Gastroesophageal sphincter (tissue), 3 donors: ENCODE measurements at regions not wholly inside any gene's neighbourhood (a gene's known extent, or its start where the extent isn't known, plus 50 kb on each side); places are given as distances from the start of the nearest gene placed in this dataset.

Experiments
- EP300 ChIP-seq: sonication (generic); formaldehyde crosslinking; IDR thresholded peaks from one replicate; pipeline ENCODE4 v1.6.1; 2017; ENCODE audit warnings: antibody characterized with exemption, mild to moderate bottlenecking
- POLR2A ChIP-seq, 2 donors: fragments of 450-650 bp; IDR thresholded peaks; one replicate each; pipeline ENCODE4 v1.6.1; 2017; ENCODE audit warnings: antibody characterized with exemption in 2 of 2, mild to moderate bottlenecking in 2 of 2, moderate library complexity in 1 of 2
- POLR2AphosphoS5 ChIP-seq: sonication (generic); formaldehyde crosslinking; IDR thresholded peaks from one replicate; pipeline ENCODE4 v1.6.1; 2017; ENCODE audit warnings: antibody characterized with exemption
- TF ChIP-seq, protein P1 (sequence below), 4 experiments: fragments of 200-600 bp in 2 of 4; fragments of 450-650 bp in 2 of 4; sonication (generic) in 1 of 4; IDR thresholded peaks; one replicate each; pipeline ENCODE4 v1.5.1; 2017 to 2019; ENCODE audit warnings: antibody characterized with exemption in 4 of 4, mild to moderate bottlenecking in 2 of 4, moderate library complexity in 2 of 4

GRCh38 chr6:28812778-28813569 is 110.8 kb downstream of the TRIM27 start:
- TF ChIP-seq, protein P1, sequence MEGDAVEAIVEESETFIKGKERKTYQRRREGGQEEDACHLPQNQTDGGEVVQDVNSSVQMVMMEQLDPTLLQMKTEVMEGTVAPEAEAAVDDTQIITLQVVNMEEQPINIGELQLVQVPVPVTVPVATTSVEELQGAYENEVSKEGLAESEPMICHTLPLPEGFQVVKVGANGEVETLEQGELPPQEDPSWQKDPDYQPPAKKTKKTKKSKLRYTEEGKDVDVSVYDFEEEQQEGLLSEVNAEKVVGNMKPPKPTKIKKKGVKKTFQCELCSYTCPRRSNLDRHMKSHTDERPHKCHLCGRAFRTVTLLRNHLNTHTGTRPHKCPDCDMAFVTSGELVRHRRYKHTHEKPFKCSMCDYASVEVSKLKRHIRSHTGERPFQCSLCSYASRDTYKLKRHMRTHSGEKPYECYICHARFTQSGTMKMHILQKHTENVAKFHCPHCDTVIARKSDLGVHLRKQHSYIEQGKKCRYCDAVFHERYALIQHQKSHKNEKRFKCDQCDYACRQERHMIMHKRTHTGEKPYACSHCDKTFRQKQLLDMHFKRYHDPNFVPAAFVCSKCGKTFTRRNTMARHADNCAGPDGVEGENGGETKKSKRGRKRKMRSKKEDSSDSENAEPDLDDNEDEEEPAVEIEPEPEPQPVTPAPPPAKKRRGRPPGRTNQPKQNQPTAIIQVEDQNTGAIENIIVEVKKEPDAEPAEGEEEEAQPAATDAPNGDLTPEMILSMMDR (IDR thresholded peaks at IDR 0.05) = no peak
- TF ChIP-seq POLR2A (IDR thresholded peaks at IDR 0.05) (no peak), POLR2AphosphoS5 (no peak), EP300 (no peak)
